OCI-LY7 (cell line): ENCODE measurements at regions not wholly inside any gene's neighbourhood (a gene's known extent, or its start where the extent isn't known, plus 50 kb on each side); places are given as distances from the start of the nearest gene placed in this dataset.

Experiments used
- BruUV-seq: library from RNA; stranded (reverse); fragments of 400-500 nt; replicated peaks from 2 replicates; lab custom pipeline; 2021; lab: Mats Ljungman, UMichigan
- CTCF ChIA-PET: fragments of 300-600 bp; sonication (Branson Sonifier 250); formaldehyde crosslinking; loops from one replicate; lab custom pipeline; 2022; ENCODE audit warnings: antibody characterized with exemption; ENCODE audit not compliant: unreplicated experiment; lab: Charles Lee
- POLR2A ChIA-PET: fragments of 300-600 bp; sonication (Branson Sonifier 250); formaldehyde crosslinking; loops from one replicate; lab custom pipeline; 2022; ENCODE audit warnings: antibody characterized with exemption; lab: Charles Lee
- DNase-seq: peaks from one replicate; pipeline ENCODE4 v3.0.0-alpha.2; 2015; ENCODE audit warnings: low spot score
- H2AFZ ChIP-seq: fragments of 200-600 bp; sonication (generic), shearing (Covaris generic); 2 replicates; pipeline ENCODE4 v1.6.1; 2014; ENCODE audit warnings: mild to moderate bottlenecking, antibody characterized with exemption, low read length, moderate library complexity
- H3K27ac ChIP-seq: fragments of 200-600 bp; sonication (generic); 2 replicates; pipeline ENCODE4 v1.5.1; 2014; ENCODE audit warnings: mixed run types, low read depth, mild to moderate bottlenecking, moderate library complexity, low read length, inconsistent platforms; ENCODE audit not compliant: poor library complexity, severe bottlenecking
- H3K36me3 ChIP-seq: fragments of 200-600 bp; sonication (generic); 2 replicates; pipeline ENCODE4 v1.6.1; 2014; ENCODE audit warnings: mild to moderate bottlenecking, antibody characterized with exemption, low read length, moderate library complexity, mixed read lengths; ENCODE audit not compliant: insufficient read depth
- H3K4me1 ChIP-seq: fragments of 200-600 bp; sonication (generic); 2 replicates; pipeline ENCODE4 v1.5.1; 2014; ENCODE audit warnings: mild to moderate bottlenecking, low read length; ENCODE audit not compliant: insufficient read depth, poor library complexity, severe bottlenecking
- H3K4me2 ChIP-seq: fragments of 200-600 bp; sonication (generic); 2 replicates; pipeline ENCODE4 v1.6.1; 2014; ENCODE audit warnings: mild to moderate bottlenecking, low read length
- H3K4me3 ChIP-seq: fragments of 200-600 bp; sonication (generic); 2 replicates; pipeline ENCODE4 v1.5.1; 2014; ENCODE audit warnings: mild to moderate bottlenecking, low read depth, low read length; ENCODE audit not compliant: poor library complexity, severe bottlenecking
- H3K79me2 ChIP-seq: fragments of 200-600 bp; sonication (generic); 2 replicates; pipeline ENCODE4 v1.6.1; 2016; ENCODE audit warnings: low read depth, mild to moderate bottlenecking, low read length, moderate library complexity, mixed read lengths; ENCODE audit not compliant: insufficient read depth
- H3K9me2 ChIP-seq: fragments of 200-600 bp; sonication (generic); 2 replicates; pipeline ENCODE4 v1.6.1; 2016; ENCODE audit warnings: mild to moderate bottlenecking, low read length, mixed read lengths; ENCODE audit not compliant: insufficient read depth
- H3K9me3 ChIP-seq: fragments of 200-600 bp; sonication (generic); 2 replicates; pipeline ENCODE4 v1.6.1; 2014; ENCODE audit warnings: mild to moderate bottlenecking, mixed run types, low read length, mixed read lengths
- H4K20me1 ChIP-seq: fragments of 200-600 bp; sonication (generic); 2 replicates; pipeline ENCODE4 v1.6.1; 2014; ENCODE audit warnings: mild to moderate bottlenecking, antibody characterized with exemption, low read length, moderate library complexity, mixed read lengths; ENCODE audit not compliant: insufficient read depth
- CTCF ChIP-seq: fragments of 200-600 bp; sonication (generic); conservative IDR thresholded peaks from 2 replicates; pipeline ENCODE4 v1.5.1; 2014; ENCODE audit warnings: mild to moderate bottlenecking, antibody characterized with exemption, low read length, moderate library complexity, mixed read lengths
- EZH2phosphoT487 ChIP-seq: fragments of 200-600 bp; sonication (generic); IDR thresholded peaks from 2 replicates; pipeline ENCODE4 v1.6.1; 2018; ENCODE audit warnings: low read depth, borderline replicate concordance, mild to moderate bottlenecking, mixed run types, antibody characterized with exemption, low read length, moderate library complexity, mixed read lengths
- intact Hi-C: fragments of 100-400 bp; cut with micrococcal nuclease; formaldehyde crosslinking; loops from one replicate; pipeline ENCODE4 v1.10.0; 2022; ENCODE audit not compliant: unreplicated experiment

DNA sequence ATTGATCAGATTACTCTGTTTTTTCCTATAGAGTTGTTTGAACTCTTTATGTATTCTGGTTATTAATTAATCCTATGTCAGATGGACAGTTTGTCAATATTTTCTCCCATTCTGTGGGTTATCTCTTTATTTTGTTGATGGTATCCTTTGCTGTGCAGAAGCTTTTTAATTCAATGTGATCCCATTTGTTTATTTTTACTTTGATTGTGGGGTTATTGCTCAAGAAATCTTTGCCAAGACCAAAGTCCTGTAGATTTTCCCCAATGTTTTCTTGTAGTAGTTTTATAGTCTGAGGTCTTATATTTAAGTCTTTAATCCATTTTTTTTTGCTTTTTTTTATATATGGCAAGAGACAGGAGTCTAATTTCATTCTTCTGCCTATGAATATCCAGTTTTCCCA lies 86.2 kb upstream of the FIGN start:
- intact Hi-C loops, result no loop called here
- ChIA-PET CTCF (no interaction called here), POLR2A (interaction anchor here (1.6 kb wide), 1 partner anchor 13 kb away, joined by 4 read pairs; no protein-coding TSS in a partner anchor)
- Histone ChIP-seq H3K36me3 (no peaks in the 10 kb centered on the region), H3K27ac (no peak overlapping the region), H3K9me3 (no peaks in the 10 kb centered on the region), H3K4me3 (no peak overlapping the region), H3K9me2 (no peaks in the 10 kb centered on the region), H3K4me1 (no peaks in the 10 kb centered on the region), H3K4me2 (no peak overlapping the region), H3K79me2 (no peaks in the 10 kb centered on the region), H4K20me1 (no peaks in the 10 kb centered on the region), H2AFZ (no peak overlapping the region)
- DNase-seq, result no peak
- TF ChIP-seq EZH2phosphoT487 (no peak), CTCF (no peak)
- no TSS peak for BruUV-seq

- no peak overlapping the region for H3K4me3 ChIP-seq
- no peak overlapping the region for H3K27ac ChIP-seq
- no TSS peak for BruUV-seq
- no peaks in the 10 kb centered on the region for H3K9me3 ChIP-seq
- no peak for DNase-seq
- intact Hi-C loops, result no loop called here
- H4K20me1 ChIP-seq, result no peaks in the 10 kb centered on the region
- no peak overlapping the region for H2AFZ ChIP-seq
- CTCF ChIA-PET, result no interaction called here
- POLR2A ChIA-PET, result no interaction called here
- no peaks in the 10 kb centered on the region for H3K4me1 ChIP-seq
- no peak overlapping the region for H3K4me2 ChIP-seq
- H3K79me2 ChIP-seq, result no peaks in the 10 kb centered on the region
- no peak for TF ChIP-seq CTCF
- no peak for TF ChIP-seq EZH2phosphoT487
- no peaks in the 10 kb centered on the region for H3K36me3 ChIP-seq
- no peaks in the 10 kb centered on the region for H3K9me2 ChIP-seq
Observed at GRCh38 chr2:163812926-163813520, 77.2 kb upstream of the FIGN start.

GRCh38 chr2:163808406-163808805 lies 72.6 kb upstream of the FIGN start:
- no peak for TF ChIP-seq EZH2phosphoT487
- TF ChIP-seq CTCF, result no peak
- no peaks in the 10 kb centered on the region for H3K9me3 ChIP-seq
- no peak overlapping the region for H3K27ac ChIP-seq
- ChIA-PET POLR2A (interaction anchor here (1.5 kb wide), 1 partner anchor 13 kb away, joined by 4 read pairs; no protein-coding TSS in a partner anchor), CTCF (no interaction called here)
- no peak overlapping the region for H2AFZ ChIP-seq
- H3K4me1 ChIP-seq, result no peaks in the 10 kb centered on the region
- BruUV-seq, result no TSS peak
- no peaks in the 10 kb centered on the region for H4K20me1 ChIP-seq
- no peak overlapping the region for H3K4me2 ChIP-seq
- no peak overlapping the region for H3K4me3 ChIP-seq
- H3K9me2 ChIP-seq, result no peaks in the 10 kb centered on the region
- DNase-seq, result no peak
- H3K79me2 ChIP-seq, result no peaks in the 10 kb centered on the region
- no peaks in the 10 kb centered on the region for H3K36me3 ChIP-seq
- intact Hi-C loops, result no loop called here
